Osteocyte (in vitro differentiated cells): ENCODE measurements at regions not wholly inside any gene's neighbourhood (a gene's known extent, or its start where the extent isn't known, plus 50 kb on each side); places are given as distances from the start of the nearest gene placed in this dataset.

Experiments
- DNase-seq: peaks from one replicate; pipeline ENCODE4 v3.0.0; 2021; ENCODE audit warnings: mixed read lengths; ENCODE audit not compliant: unreplicated experiment; ENCODE audit errors: extremely low spot score
- H3K27ac Mint-ChIP-seq: one replicate; pipeline ENCODE4 v1.8.0; 2021; ENCODE audit warnings: mild to moderate bottlenecking, mixed read lengths; ENCODE audit not compliant: unreplicated experiment
- H3K27me3 Mint-ChIP-seq: one replicate; pipeline ENCODE4 v1.8.0; 2021; ENCODE audit warnings: mixed read lengths; ENCODE audit not compliant: unreplicated experiment
- H3K36me3 Mint-ChIP-seq: one replicate; pipeline ENCODE4 v1.8.0; 2021; ENCODE audit warnings: mixed read lengths; ENCODE audit not compliant: unreplicated experiment
- H3K4me1 Mint-ChIP-seq: one replicate; pipeline ENCODE4 v1.8.0; 2021; ENCODE audit warnings: mixed read lengths; ENCODE audit not compliant: unreplicated experiment
- H3K4me3 Mint-ChIP-seq: one replicate; pipeline ENCODE4 v1.8.0; 2021; ENCODE audit warnings: mild to moderate bottlenecking, moderate library complexity, mixed read lengths; ENCODE audit not compliant: unreplicated experiment
- H3K9me3 Mint-ChIP-seq: one replicate; pipeline ENCODE4 v1.8.0; 2021; ENCODE audit warnings: mixed read lengths; ENCODE audit not compliant: unreplicated experiment
- TF ChIP-seq, protein P1 (sequence below): fragments of 200-600 bp; sonication (generic); IDR thresholded peaks from 2 replicates; pipeline ENCODE4 v1.5.0; 2021; ENCODE audit warnings: antibody characterized with exemption, mild to moderate bottlenecking, moderate library complexity

- no peaks in the 10 kb centered on the region for H3K36me3 Mint-ChIP-seq
- DNase-seq: no peak
- no peaks in the 10 kb centered on the region for H3K4me1 Mint-ChIP-seq
- H3K27ac Mint-ChIP-seq: no peak overlapping the region
- H3K27me3 Mint-ChIP-seq: no peaks in the 10 kb centered on the region
- H3K9me3 Mint-ChIP-seq: peaks cover 21% of the 10 kb centered on the region
- H3K4me3 Mint-ChIP-seq: no peak overlapping the region
- TF ChIP-seq, protein P1, sequence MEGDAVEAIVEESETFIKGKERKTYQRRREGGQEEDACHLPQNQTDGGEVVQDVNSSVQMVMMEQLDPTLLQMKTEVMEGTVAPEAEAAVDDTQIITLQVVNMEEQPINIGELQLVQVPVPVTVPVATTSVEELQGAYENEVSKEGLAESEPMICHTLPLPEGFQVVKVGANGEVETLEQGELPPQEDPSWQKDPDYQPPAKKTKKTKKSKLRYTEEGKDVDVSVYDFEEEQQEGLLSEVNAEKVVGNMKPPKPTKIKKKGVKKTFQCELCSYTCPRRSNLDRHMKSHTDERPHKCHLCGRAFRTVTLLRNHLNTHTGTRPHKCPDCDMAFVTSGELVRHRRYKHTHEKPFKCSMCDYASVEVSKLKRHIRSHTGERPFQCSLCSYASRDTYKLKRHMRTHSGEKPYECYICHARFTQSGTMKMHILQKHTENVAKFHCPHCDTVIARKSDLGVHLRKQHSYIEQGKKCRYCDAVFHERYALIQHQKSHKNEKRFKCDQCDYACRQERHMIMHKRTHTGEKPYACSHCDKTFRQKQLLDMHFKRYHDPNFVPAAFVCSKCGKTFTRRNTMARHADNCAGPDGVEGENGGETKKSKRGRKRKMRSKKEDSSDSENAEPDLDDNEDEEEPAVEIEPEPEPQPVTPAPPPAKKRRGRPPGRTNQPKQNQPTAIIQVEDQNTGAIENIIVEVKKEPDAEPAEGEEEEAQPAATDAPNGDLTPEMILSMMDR: no peak
These were observed 360.0 kb upstream of the TSHZ2 start for GRCh38 chr20:52612046-52612632.

DNA sequence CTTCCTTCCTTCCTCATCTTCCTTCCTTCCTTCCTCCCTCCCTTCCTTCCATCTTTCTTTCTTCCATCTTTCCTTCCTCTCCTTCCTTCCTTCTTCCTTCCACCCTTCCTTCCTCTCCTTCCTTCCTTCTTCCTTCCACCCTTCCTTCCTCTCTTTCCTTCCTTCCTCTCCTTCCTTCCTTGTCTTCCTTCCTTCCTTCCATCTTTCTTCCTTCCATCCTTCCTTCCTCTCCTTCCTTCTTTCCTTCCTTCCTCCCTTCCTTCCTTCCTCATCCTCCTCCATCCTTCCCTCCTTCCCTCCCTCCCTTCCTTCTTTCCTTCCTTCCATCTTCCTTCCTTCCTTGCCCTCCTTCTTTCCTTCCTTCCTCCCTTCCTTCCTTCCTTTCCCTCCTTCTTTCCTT, 361.4 kb upstream of the TSHZ2 start:
- H3K27me3 Mint-ChIP-seq: no peaks in the 10 kb centered on the region
- H3K36me3 Mint-ChIP-seq: no peaks in the 10 kb centered on the region
- no peak for DNase-seq
- TF ChIP-seq, protein P1: no peak
- H3K9me3 Mint-ChIP-seq: peaks cover 15% of the 10 kb centered on the region
- H3K4me1 Mint-ChIP-seq: no peaks in the 10 kb centered on the region
- H3K27ac Mint-ChIP-seq: no peak overlapping the region
- H3K4me3 Mint-ChIP-seq: no peak overlapping the region

- no peak overlapping the region for H3K27ac Mint-ChIP-seq
- no peak for DNase-seq
- no peaks in the 10 kb centered on the region for H3K27me3 Mint-ChIP-seq
- peaks cover 4% of the 10 kb centered on the region for H3K9me3 Mint-ChIP-seq
- TF ChIP-seq, protein P1: no peak
- H3K4me1 Mint-ChIP-seq: no peaks in the 10 kb centered on the region
- no peak overlapping the region for H3K4me3 Mint-ChIP-seq
- no peaks in the 10 kb centered on the region for H3K36me3 Mint-ChIP-seq
These were observed 370.7 kb upstream of the TSHZ2 start for GRCh38 chr20:52601295-52601971.

GRCh38 chr20:52596256-52596655, 375.9 kb upstream of the TSHZ2 start:
- Mint-ChIP-seq H3K27me3 (no peaks in the 10 kb centered on the region), H3K36me3 (no peaks in the 10 kb centered on the region), H3K4me1 (no peaks in the 10 kb centered on the region), H3K4me3 (no peak overlapping the region), H3K9me3 (peaks cover 10% of the 10 kb centered on the region), H3K27ac (no peak overlapping the region)
- DNase-seq: no peak
- TF ChIP-seq, protein P1: no peak

- Mint-ChIP-seq H3K27ac (no peak overlapping the region), H3K27me3 (no peaks in the 10 kb centered on the region), H3K9me3 (peaks cover 7% of the 10 kb centered on the region), H3K4me1 (no peaks in the 10 kb centered on the region), H3K36me3 (no peaks in the 10 kb centered on the region), H3K4me3 (no peak overlapping the region)
- TF ChIP-seq, protein P1: no peak
- no peak for DNase-seq
These were observed 376.6 kb upstream of the TSHZ2 start for GRCh38 chr20:52595518-52595917.
